Right cardiac atrium (tissue), 5 donors: ENCODE measurements at regions not wholly inside any gene's neighbourhood (a gene's known extent, or its start where the extent isn't known, plus 50 kb on each side); places are given as distances from the start of the nearest gene placed in this dataset.

Experiments used
- ATAC-seq, 2 donors: fragments of 200-7000 bp; cut with Tn5 transposase; one replicate each; pipeline versions ENCODE4 v1.8.0 to v1.9.1; 2020; ENCODE audit warnings: moderate library complexity in 2 of 2, mild to moderate bottlenecking in 1 of 2
- DNase-seq, 3 donors: peaks; one replicate each; pipeline ENCODE4 v3.0.0-alpha.2; 2020
- H3K27ac ChIP-seq: one replicate; pipeline ENCODE4 v1.5.1; 2013; ENCODE audit warnings: mild to moderate bottlenecking, low read length, control low read depth, moderate library complexity
- H3K27me3 ChIP-seq: one replicate; pipeline ENCODE4 v1.6.1; 2013; ENCODE audit not compliant: control insufficient read depth, insufficient read depth
- H3K4me1 ChIP-seq: one replicate; pipeline ENCODE4 v1.6.1; 2013; ENCODE audit warnings: low read length; ENCODE audit not compliant: control insufficient read depth, insufficient read depth
- H3K4me3 ChIP-seq: one replicate; pipeline ENCODE4 v1.5.1; 2013; ENCODE audit warnings: low read length, control low read depth
- H3K9me3 ChIP-seq: one replicate; pipeline ENCODE4 v1.6.1; 2013; ENCODE audit warnings: low read length; ENCODE audit not compliant: control insufficient read depth
- WGBS: extraction: QIAGEN DNeasy Blood & Tissue Kit; methylation state at CpG from one replicate; pipeline ENCODE4 v1.1.7; 2013; 5-methylcytosine and 5-hydroxymethylcytosine counted together
- intact Hi-C, 4 donors: fragments of 100-400 bp; cut with DNase I; formaldehyde crosslinking; loops; one replicate each; pipeline versions ENCODE4 v1.11.0 to v1.14.0; 2022 to 2023
- donor health status: healthy with polysubstance abuse.
- donor health status: DM: no; HTN: yes; CAD: no.
- donor health status: DM: no; HTN: no; CAD: no.
- donor health status: DM: no; HTN: yes; CAD: no; lungs with severe emphysema.
- donor health status: DM: yes; HTN: yes; CAD: no.

GRCh38 chr3:178244733-178245709, 291.2 kb upstream of the KCNMB2 start:
- H3K27me3 ChIP-seq: no peaks in the 10 kb centered on the region
- WGBS: 76% methylated on average over 11 of the region's 11 CpGs
- H3K4me3 ChIP-seq: no peak overlapping the region
- H3K9me3 ChIP-seq: no peaks in the 10 kb centered on the region
- DNase-seq (no peak), ATAC-seq (no peak)
- H3K4me1 ChIP-seq: no peaks in the 10 kb centered on the region
- intact Hi-C loops: no loop called here
- H3K27ac ChIP-seq: no peak overlapping the region

GRCh38 chr3:178246004-178246403, 290.2 kb upstream of the KCNMB2 start:
- intact Hi-C loops: no loop called here

GRCh38 chr3:178255315-178255714, 280.9 kb upstream of the KCNMB2 start:
- 57% methylated on average over 2 of the region's 2 CpGs for WGBS

More at GRCh38 chr3:178246004-178246403, 290.2 kb upstream of the KCNMB2 start:
- no peak overlapping the region for H3K4me3 ChIP-seq
- no peak for DNase-seq
- no peak overlapping the region for H3K27ac ChIP-seq
- no peaks in the 10 kb centered on the region for H3K27me3 ChIP-seq
- H3K9me3 ChIP-seq: no peaks in the 10 kb centered on the region
- H3K4me1 ChIP-seq: no peaks in the 10 kb centered on the region
- ATAC-seq: no peak
- 89% methylated on average over 3 of the region's 3 CpGs for WGBS

GRCh38 chr3:178257491-178257890, 278.7 kb upstream of the KCNMB2 start:
- H3K9me3 ChIP-seq: no peaks in the 10 kb centered on the region
- H3K4me3 ChIP-seq: no peak overlapping the region
- intact Hi-C loops: no loop called here
- ATAC-seq (no peak), DNase-seq (no peak)
- H3K27me3 ChIP-seq: no peaks in the 10 kb centered on the region
- H3K4me1 ChIP-seq: no peaks in the 10 kb centered on the region
- H3K27ac ChIP-seq: no peak overlapping the region
- WGBS: 91% methylated on average over 4 of the region's 4 CpGs

More at GRCh38 chr3:178255315-178255714, 280.9 kb upstream of the KCNMB2 start:
- no peaks in the 10 kb centered on the region for H3K27me3 ChIP-seq
- DNase-seq (no peak), ATAC-seq (no peak)
- H3K9me3 ChIP-seq: no peaks in the 10 kb centered on the region
- H3K4me3 ChIP-seq: no peak overlapping the region
- intact Hi-C loops: no loop called here
- H3K4me1 ChIP-seq: no peaks in the 10 kb centered on the region
- H3K27ac ChIP-seq: no peak overlapping the region

GRCh38 chr3:178258121-178258520, 278.1 kb upstream of the KCNMB2 start:
- Histone ChIP-seq H3K27ac (no peak overlapping the region), H3K9me3 (no peaks in the 10 kb centered on the region), H3K4me1 (no peaks in the 10 kb centered on the region), H3K4me3 (no peak overlapping the region), H3K27me3 (no peaks in the 10 kb centered on the region)
- ATAC-seq (no peak), DNase-seq (no peak)
- intact Hi-C loops: no loop called here
- 73% methylated on average over 1 of the region's 1 CpG for WGBS

- Histone ChIP-seq H3K27ac (no peak overlapping the region), H3K9me3 (no peaks in the 10 kb centered on the region), H3K4me3 (no peak overlapping the region), H3K4me1 (no peaks in the 10 kb centered on the region), H3K27me3 (no peaks in the 10 kb centered on the region)
- intact Hi-C loops: no loop called here
- no peak for ATAC-seq
- no peak for DNase-seq
These were observed 276.5 kb upstream of the KCNMB2 start for GRCh38 chr3:178259703-178260102.

GRCh38 chr3:178260887-178261565, 275.2 kb upstream of the KCNMB2 start:
- ATAC-seq (no peak), DNase-seq (peak in 1 of 3 donors; percentile 6)
- Histone ChIP-seq H3K9me3 (no peaks in the 10 kb centered on the region), H3K27me3 (no peaks in the 10 kb centered on the region), H3K4me1 (no peaks in the 10 kb centered on the region), H3K4me3 (peak overlapping the region; percentile 32), H3K27ac (no peak overlapping the region)
- intact Hi-C loops: no loop called here
- 25% methylated on average over 4 of the region's 4 CpGs for WGBS

GRCh38 chr3:178263236-178263916, 272.9 kb upstream of the KCNMB2 start:
- ATAC-seq (no peak), DNase-seq (no peak)
- H3K4me3 ChIP-seq: no peak overlapping the region
- 59% methylated on average over 2 of the region's 2 CpGs for WGBS
- no peaks in the 10 kb centered on the region for H3K4me1 ChIP-seq
- intact Hi-C loops: no loop called here
- H3K27me3 ChIP-seq: no peaks in the 10 kb centered on the region
- no peaks in the 10 kb centered on the region for H3K9me3 ChIP-seq
- no peak overlapping the region for H3K27ac ChIP-seq

- ATAC-seq: no peak
- DNase-seq: no peak
- H3K9me3 ChIP-seq: no peaks in the 10 kb centered on the region
- H3K27ac ChIP-seq: no peak overlapping the region
- no peaks in the 10 kb centered on the region for H3K27me3 ChIP-seq
- 75% methylated on average over 1 of the region's 1 CpG for WGBS
- intact Hi-C loops: no loop called here
- H3K4me3 ChIP-seq: no peak overlapping the region
- no peaks in the 10 kb centered on the region for H3K4me1 ChIP-seq
These were observed 268.9 kb upstream of the KCNMB2 start for GRCh38 chr3:178267158-178267844.

GRCh38 chr3:178270838-178271237, 265.4 kb upstream of the KCNMB2 start:
- H3K27me3 ChIP-seq: no peaks in the 10 kb centered on the region
- intact Hi-C loops: no loop called here
- H3K27ac ChIP-seq: no peak overlapping the region
- DNase-seq: no peak
- ATAC-seq: no peak
- WGBS: 97% methylated on average over 4 of the region's 4 CpGs
- no peaks in the 10 kb centered on the region for H3K9me3 ChIP-seq
- H3K4me3 ChIP-seq: no peak overlapping the region
- no peaks in the 10 kb centered on the region for H3K4me1 ChIP-seq
